ENCODE measurements at regions not wholly inside any gene's neighbourhood (a gene's known extent, or its start where the extent isn't known, plus 50 kb on each side); places are given as distances from the start of the nearest gene placed in this dataset.

DNA sequence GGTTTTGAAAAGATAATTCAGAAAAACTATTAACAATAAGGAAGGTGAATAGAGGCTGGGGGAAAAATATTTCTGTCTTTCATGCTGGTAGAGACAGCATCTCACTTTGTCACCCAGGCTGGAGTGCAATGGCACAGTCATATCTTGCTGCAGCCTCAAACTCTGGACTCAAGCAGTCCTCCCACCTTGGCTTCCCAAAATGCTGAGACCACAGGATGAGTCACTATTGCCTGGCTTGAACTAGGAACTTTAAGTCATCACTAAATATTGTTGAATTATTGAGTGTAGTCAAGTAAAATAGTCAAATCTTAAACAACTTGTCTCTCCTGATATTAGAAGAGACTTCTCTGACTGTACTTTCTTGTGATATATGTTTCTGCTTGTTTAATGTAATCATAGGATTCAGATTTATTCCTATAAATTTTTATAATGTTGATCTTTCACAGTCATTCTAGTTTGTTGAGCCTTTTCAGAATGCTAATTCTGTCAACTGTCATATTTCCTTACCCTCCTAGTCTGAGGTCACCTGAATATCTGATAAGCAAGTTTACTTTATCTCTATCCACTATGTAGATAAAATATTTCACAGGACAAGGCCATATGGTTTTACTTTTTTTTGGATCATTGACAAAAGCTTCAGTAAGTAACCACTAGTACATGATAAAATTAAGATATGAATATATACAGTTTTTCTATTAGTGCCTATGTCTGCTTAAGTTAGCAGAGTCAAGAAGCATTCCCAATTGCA, 1696.5 kb downstream of the MAT2B start:
- no peak overlapping the region for H3K4me3 ChIP-seq (ENCODE audit: low read depth, low read length)
- TF ChIP-seq, protein P1, sequence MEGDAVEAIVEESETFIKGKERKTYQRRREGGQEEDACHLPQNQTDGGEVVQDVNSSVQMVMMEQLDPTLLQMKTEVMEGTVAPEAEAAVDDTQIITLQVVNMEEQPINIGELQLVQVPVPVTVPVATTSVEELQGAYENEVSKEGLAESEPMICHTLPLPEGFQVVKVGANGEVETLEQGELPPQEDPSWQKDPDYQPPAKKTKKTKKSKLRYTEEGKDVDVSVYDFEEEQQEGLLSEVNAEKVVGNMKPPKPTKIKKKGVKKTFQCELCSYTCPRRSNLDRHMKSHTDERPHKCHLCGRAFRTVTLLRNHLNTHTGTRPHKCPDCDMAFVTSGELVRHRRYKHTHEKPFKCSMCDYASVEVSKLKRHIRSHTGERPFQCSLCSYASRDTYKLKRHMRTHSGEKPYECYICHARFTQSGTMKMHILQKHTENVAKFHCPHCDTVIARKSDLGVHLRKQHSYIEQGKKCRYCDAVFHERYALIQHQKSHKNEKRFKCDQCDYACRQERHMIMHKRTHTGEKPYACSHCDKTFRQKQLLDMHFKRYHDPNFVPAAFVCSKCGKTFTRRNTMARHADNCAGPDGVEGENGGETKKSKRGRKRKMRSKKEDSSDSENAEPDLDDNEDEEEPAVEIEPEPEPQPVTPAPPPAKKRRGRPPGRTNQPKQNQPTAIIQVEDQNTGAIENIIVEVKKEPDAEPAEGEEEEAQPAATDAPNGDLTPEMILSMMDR (IDR thresholded peaks at IDR 0.05; ENCODE audit: borderline replicate concordance, insufficient read depth, low read depth, low read length), result no peak

DNA sequence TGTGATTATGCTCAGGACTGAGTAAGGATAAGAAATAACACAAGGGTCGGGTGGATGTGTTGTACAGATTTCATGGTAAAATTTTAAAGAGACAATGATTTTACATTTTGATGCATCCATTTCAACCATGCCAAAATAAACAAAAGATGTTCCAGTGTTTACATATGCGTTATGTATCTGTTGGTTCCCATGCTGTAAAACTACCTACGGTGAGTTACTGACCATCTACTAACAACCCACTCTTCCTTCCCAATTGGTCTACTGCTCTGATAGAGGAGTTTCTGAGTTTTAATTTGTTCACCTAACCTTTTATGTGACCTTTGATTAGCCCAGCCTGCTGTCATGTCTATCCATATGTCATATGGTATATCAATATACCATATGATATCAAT, 1697.1 kb downstream of the MAT2B start:
- H3K4me3 ChIP-seq (ENCODE audit: low read depth, low read length), result no peak overlapping the region
- TF ChIP-seq, protein P1 (IDR thresholded peaks at IDR 0.05; ENCODE audit: borderline replicate concordance, insufficient read depth, low read depth, low read length), result no peak

DNA sequence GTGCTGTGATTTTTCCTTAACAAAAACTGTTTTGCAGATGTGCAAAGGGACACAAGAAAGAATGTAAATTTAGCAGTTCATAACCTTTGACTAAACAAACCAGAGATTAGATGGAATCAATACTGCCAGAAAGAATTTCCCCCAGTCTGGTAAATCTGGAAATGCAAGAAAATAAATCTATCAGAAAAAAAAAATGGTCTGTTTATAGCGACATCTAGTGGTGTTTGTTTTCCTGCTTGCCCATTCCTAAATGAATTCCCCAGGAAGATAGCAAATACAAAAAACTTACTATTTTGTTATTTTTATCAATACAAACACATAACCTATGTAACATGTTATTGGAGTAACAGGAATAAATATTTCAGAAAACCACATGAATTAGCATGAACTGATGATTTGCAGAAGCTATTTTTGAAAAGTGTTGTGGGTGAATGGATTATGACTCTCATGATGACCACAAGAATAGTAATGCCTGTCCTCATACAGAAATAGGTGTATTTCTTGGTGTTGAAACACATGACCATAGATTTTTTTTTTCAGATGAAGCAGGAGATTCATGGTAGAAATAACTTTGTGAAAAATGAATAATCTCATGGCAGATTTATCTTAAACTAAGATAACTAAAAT, 1703.8 kb downstream of the MAT2B start:
- no peak overlapping the region for H3K4me3 ChIP-seq (ENCODE audit: low read depth, low read length)
- TF ChIP-seq, protein P1 (IDR thresholded peaks at IDR 0.05; ENCODE audit: borderline replicate concordance, insufficient read depth, low read depth, low read length), result peak; percentile 47; the same call in 1 of the 2 replicates

DNA sequence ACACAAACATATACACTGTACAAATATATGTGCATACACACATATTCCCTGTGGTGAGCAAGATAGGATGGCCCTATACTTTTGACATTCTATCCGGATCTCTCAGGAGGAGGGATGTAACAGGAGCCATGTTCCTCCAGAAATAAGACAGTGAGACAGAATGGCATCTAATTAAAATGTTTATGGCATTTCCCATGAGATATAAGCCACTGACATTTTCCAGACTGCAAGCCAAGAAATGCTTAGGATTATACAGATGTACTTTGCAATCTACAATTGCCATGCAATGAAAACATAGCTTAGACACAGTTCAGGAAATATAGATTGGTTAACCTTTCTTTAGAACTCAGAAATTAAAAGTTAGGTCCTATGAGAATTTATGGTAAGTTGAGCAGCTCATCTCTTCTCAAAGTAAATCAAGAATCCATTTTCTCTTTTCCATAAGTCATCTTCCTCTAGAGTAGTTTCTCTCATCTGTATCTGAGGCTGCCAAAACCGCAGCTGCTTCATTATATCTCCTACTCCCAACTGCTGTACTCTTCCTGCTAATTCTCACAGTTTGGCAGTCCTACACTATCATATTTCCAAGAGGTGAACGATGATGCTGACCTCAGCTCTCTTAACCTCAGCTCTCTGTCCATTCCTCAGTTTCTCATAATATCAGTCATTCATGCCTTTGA, 1719.1 kb downstream of the MAT2B start:
- TF ChIP-seq, protein P1 (IDR thresholded peaks at IDR 0.05; ENCODE audit: borderline replicate concordance, insufficient read depth, low read depth, low read length), result no peak
- no peak overlapping the region for H3K4me3 ChIP-seq (ENCODE audit: low read depth, low read length)

GRCh38 chr5:165227515-165227914, 1722.1 kb downstream of the MAT2B start:
- no peak overlapping the region for H3K4me3 ChIP-seq (ENCODE audit: low read depth, low read length)
- TF ChIP-seq, protein P1 (IDR thresholded peaks at IDR 0.05; ENCODE audit: borderline replicate concordance, insufficient read depth, low read depth, low read length), result no peak

- H3K4me3 ChIP-seq (ENCODE audit: low read depth, low read length), result no peak overlapping the region
- TF ChIP-seq, protein P1 (IDR thresholded peaks at IDR 0.05; ENCODE audit: borderline replicate concordance, insufficient read depth, low read depth, low read length), result no peak
Observed at GRCh38 chr5:165228184-165228583, 1722.8 kb downstream of the MAT2B start.

Measured in GM12875 (cell line).